IMR-90 (cell line): ENCODE measurements at regions not wholly inside any gene's neighbourhood (a gene's known extent, or its start where the extent isn't known, plus 50 kb on each side); places are given as distances from the start of the nearest gene placed in this dataset.

ENCODE experiments used
- ATAC-seq: fragments of 200-7000 bp; cut with Tn5 transposase; 2 replicates; pipeline ENCODE4 v1.9.1; 2020; ENCODE audit warnings: low read depth, mild to moderate bottlenecking, moderate library complexity
- BruUV-seq: library from RNA; stranded (reverse); fragments of 400-500 nt; replicated peaks from 2 replicates; lab custom pipeline; 2021; lab: Mats Ljungman, UMichigan
- CTCF ChIA-PET: fragments of 300-600 bp; formaldehyde crosslinking; extraction: SDS; loops from one replicate; lab custom pipeline; 2021; ENCODE audit warnings: antibody characterized with exemption; lab: Yijun Ruan, JAX
- POLR2A ChIA-PET: fragments of 300-600 bp; sonication (Branson Sonifier 250); formaldehyde crosslinking; loops from one replicate; lab custom pipeline; 2022; ENCODE audit warnings: antibody characterized with exemption; ENCODE audit not compliant: unreplicated experiment; lab: Charles Lee
- DNase-seq: peaks from one replicate; pipeline ENCODE4 v3.0.0; 2013
- H2AFZ ChIP-seq: replicated peaks from 2 replicates; pipeline ENCODE3; 2013; ENCODE audit warnings: low read length, mild to moderate bottlenecking; ENCODE audit not compliant: poor library complexity
- H2AK5ac ChIP-seq: 2 replicates; pipeline ENCODE4 v1.6.1; 2013; ENCODE audit warnings: low read depth, low read length, inconsistent platforms
- H2AK9ac ChIP-seq: replicated peaks from 2 replicates; pipeline ENCODE3; 2013; ENCODE audit warnings: mild to moderate bottlenecking, low read depth, low read length, moderate library complexity; ENCODE audit not compliant: poor library complexity
- H2BK120ac ChIP-seq: 2 replicates; pipeline ENCODE4 v1.6.1; 2013; ENCODE audit warnings: low read depth, low read length, inconsistent platforms
- H2BK15ac ChIP-seq: 3 replicates; pipeline ENCODE4 v1.6.1; 2013; ENCODE audit warnings: low read depth, low read length, inconsistent platforms
- H2BK20ac ChIP-seq: 2 replicates; pipeline ENCODE4 v1.6.1; 2013; ENCODE audit warnings: low read depth, mild to moderate bottlenecking, inconsistent platforms, low read length, moderate library complexity
- H2BK5ac ChIP-seq: 2 replicates; pipeline ENCODE4 v1.6.1; 2013; ENCODE audit warnings: mild to moderate bottlenecking, low read depth, low read length, inconsistent platforms; ENCODE audit not compliant: poor library complexity, severe bottlenecking
- H3K14ac ChIP-seq: replicated peaks from 2 replicates; pipeline ENCODE4 v1.6.1; 2013; ENCODE audit warnings: low read depth, low read length, inconsistent platforms
- H3K18ac ChIP-seq: 2 replicates; pipeline ENCODE4 v1.6.1; 2013; ENCODE audit warnings: low read depth, low read length, control low read depth
- H3K23ac ChIP-seq: 2 replicates; pipeline ENCODE4 v1.6.1; 2013; ENCODE audit warnings: low read depth, low read length, inconsistent platforms
- H3K27ac ChIP-seq: 2 replicates; pipeline ENCODE4 v1.5.1; 2013; ENCODE audit warnings: mild to moderate bottlenecking, control low read depth, low read length; ENCODE audit not compliant: insufficient read depth
- H3K27me3 ChIP-seq: 2 replicates; pipeline ENCODE4 v1.6.1; 2013; ENCODE audit warnings: low read length; ENCODE audit not compliant: control insufficient read depth, insufficient read depth
- H3K36me3 ChIP-seq: 2 replicates; pipeline ENCODE4 v1.6.1; 2013; ENCODE audit warnings: low read length, mixed read lengths; ENCODE audit not compliant: control insufficient read depth, insufficient read depth
- H3K4ac ChIP-seq: 2 replicates; pipeline ENCODE4 v1.6.1; 2013; ENCODE audit warnings: low read depth, low read length, inconsistent platforms
- H3K4me1 ChIP-seq: 2 replicates; pipeline ENCODE4 v1.6.1; 2013; ENCODE audit warnings: low read length, mixed read lengths; ENCODE audit not compliant: control insufficient read depth, insufficient read depth
- H3K4me2 ChIP-seq: 2 replicates; pipeline ENCODE4 v1.6.1; 2013; ENCODE audit warnings: low read depth, mild to moderate bottlenecking, control low read depth, low read length, moderate library complexity
- H3K4me3 ChIP-seq: 2 replicates; pipeline ENCODE4 v1.5.1; 2013; ENCODE audit warnings: low read depth, mild to moderate bottlenecking, control low read depth, low read length, moderate library complexity; ENCODE audit not compliant: insufficient read depth
- H3K56ac ChIP-seq: 2 replicates; pipeline ENCODE4 v1.6.1; 2013; ENCODE audit warnings: low read length, inconsistent platforms; ENCODE audit not compliant: insufficient read depth; ENCODE audit errors: extremely low read depth
- H3K79me1 ChIP-seq, 2 experiments: 2 replicates each; pipeline ENCODE4 v1.6.1; 2013; ENCODE audit warnings: low read length in 2 of 2, inconsistent platforms in 1 of 2, low read depth in 1 of 2
- H3K9ac ChIP-seq: 2 replicates; pipeline ENCODE4 v1.6.1; 2013; ENCODE audit warnings: low read depth, low read length, control low read depth
- H3K9me1 ChIP-seq: 2 replicates; pipeline ENCODE4 v1.6.1; 2013; ENCODE audit warnings: low read length, inconsistent platforms; ENCODE audit not compliant: insufficient read depth
- H3K9me3 ChIP-seq: 2 replicates; pipeline ENCODE4 v1.6.1; 2013; ENCODE audit warnings: low read length; ENCODE audit not compliant: control insufficient read depth, insufficient read depth
- H4K20me1 ChIP-seq: 2 replicates; pipeline ENCODE4 v1.6.1; 2013; ENCODE audit warnings: low read length, inconsistent platforms; ENCODE audit not compliant: insufficient read depth
- H4K5ac ChIP-seq: 2 replicates; pipeline ENCODE4 v1.6.1; 2013; ENCODE audit warnings: mild to moderate bottlenecking, low read depth, low read length, control low read depth
- H4K8ac ChIP-seq, 2 experiments: 2 replicates each; pipeline ENCODE4 v1.6.1; 2013; ENCODE audit warnings: low read depth in 2 of 2, low read length in 2 of 2, control low read depth in 1 of 2, inconsistent platforms in 1 of 2
- H4K91ac ChIP-seq: 2 replicates; pipeline ENCODE4 v1.6.1; 2013; ENCODE audit warnings: low read depth, low read length, inconsistent platforms; ENCODE audit not compliant: insufficient read depth
- BHLHE40 ChIP-seq: fragments of 150-350 bp; IDR thresholded peaks from 2 replicates; pipeline ENCODE4 v1.6.1; 2016; ENCODE audit warnings: mild to moderate bottlenecking, low read depth, low read length
- CEBPB ChIP-seq: IDR thresholded peaks from 2 replicates; pipeline ENCODE4 v1.6.1; 2012; ENCODE audit warnings: low read depth, low read length, improper control_type of control experiment
- CHD1 ChIP-seq: IDR thresholded peaks from 2 replicates; pipeline ENCODE4 v1.6.1; 2012; ENCODE audit warnings: low read depth, low read length, improper control_type of control experiment
- FOS ChIP-seq: fragments of 150-350 bp; IDR thresholded peaks from 2 replicates; pipeline ENCODE4 v1.6.1; 2016; ENCODE audit warnings: low read depth, low read length
- MAFK ChIP-seq: IDR thresholded peaks from 2 replicates; pipeline ENCODE4 v1.6.1; 2012; ENCODE audit warnings: low read depth, low read length, improper control_type of control experiment
- POLR2A ChIP-seq: IDR thresholded peaks from 2 replicates; pipeline ENCODE4 v1.6.1; 2012; ENCODE audit warnings: mild to moderate bottlenecking, low read depth, low read length
- WGBS, 2 experiments: methylation state at CpG; one replicate each; pipeline versions ENCODE4 v1.1.5 to v1.1.7; 2013; ENCODE audit warnings: missing lambda C conversion rate in 2 of 2; ENCODE audit not compliant: insufficient read length in 1 of 2; ENCODE audit errors: extremely low coverage in 2 of 2; 5-methylcytosine and 5-hydroxymethylcytosine counted together
- dilution Hi-C: fragments of 300-500 bp; cut with HindIII; formaldehyde crosslinking; loops from one replicate; pipeline ENCODE4 v1.14.3; 2018; ENCODE audit warnings: low sequenced_read_pairs; ENCODE audit not compliant: unreplicated experiment
- in situ Hi-C: fragments of 300-500 bp; cut with MboI; formaldehyde crosslinking; loops from 3 replicates; pipeline ENCODE4 v1.14.3; 2019; ENCODE audit warnings: low sequenced_read_pairs, inconsistent platforms, mixed read lengths
- intact Hi-C: fragments of 100-400 bp; cut with micrococcal nuclease; formaldehyde crosslinking; loops from 2 replicates; pipeline ENCODE4 v1.10.0; 2022

DNA sequence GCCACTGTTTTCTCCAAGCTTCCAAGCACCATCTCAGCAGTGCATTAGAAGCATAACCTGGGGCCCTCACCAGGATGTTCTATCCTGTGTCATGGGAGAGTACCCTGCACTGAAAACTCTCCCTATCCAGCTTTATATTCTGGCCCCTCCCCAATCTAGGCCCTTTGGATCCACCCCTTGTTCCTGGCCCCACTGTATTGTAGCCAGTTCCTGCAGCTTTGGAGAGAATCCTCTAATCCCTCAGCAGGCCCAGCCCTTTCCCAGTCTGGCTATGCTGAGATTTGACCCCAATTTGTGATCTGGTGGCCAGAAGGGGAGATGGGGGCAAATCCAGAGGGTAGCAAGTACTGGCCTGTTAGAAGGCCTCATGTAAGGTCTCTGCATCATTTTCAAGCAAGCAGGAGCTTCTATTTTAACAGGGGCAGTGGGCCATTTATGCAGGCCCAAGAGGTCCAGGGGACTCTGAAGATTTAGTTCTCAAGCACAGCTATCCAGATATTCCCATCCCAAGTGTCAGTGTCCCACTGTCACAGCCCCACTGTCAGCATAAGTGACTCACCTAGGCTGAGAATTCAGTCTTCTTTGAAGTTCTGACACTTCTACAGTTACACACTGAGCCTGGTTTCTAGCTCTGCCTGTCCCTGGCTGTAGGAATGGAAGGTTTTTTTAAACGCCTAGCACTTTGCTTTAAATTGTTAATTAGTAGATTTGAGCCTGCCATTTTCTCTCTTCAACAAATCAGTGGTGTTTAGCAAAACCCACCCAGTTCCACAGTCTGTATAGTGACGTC is 589.5 kb upstream of the CADM1 start:
- H3K23ac ChIP-seq: no peak overlapping the region
- ChIA-PET CTCF (no interaction called here), POLR2A (no interaction called here)
- H3K56ac ChIP-seq: no peak overlapping the region
- H3K9me1 ChIP-seq: no peaks in the 10 kb centered on the region
- no TSS peak for BruUV-seq
- H4K20me1 ChIP-seq: no peaks in the 10 kb centered on the region
- in situ Hi-C loops: no loop called here
- ATAC-seq (no peak), DNase-seq (no peak)
- H3K27me3 ChIP-seq: no peaks in the 10 kb centered on the region; the same call in 1 of the 2 replicates
- H2AFZ ChIP-seq: no peak overlapping the region
- TF ChIP-seq CHD1 (no peak), CEBPB (no peak), BHLHE40 (no peak), POLR2A (no peak), FOS (no peak), MAFK (no peak)
- no peak overlapping the region for H3K4me3 ChIP-seq
- H2BK15ac ChIP-seq: no peak overlapping the region
- H3K27ac ChIP-seq: no peak overlapping the region
- H3K36me3 ChIP-seq: no peaks in the 10 kb centered on the region
- no peak overlapping the region for H2AK5ac ChIP-seq
- H3K4me2 ChIP-seq: no peak overlapping the region
- WGBS, 2 experiments: no CpG with 5 or more reads among the region's 2 CpGs
- no peak overlapping the region for H4K91ac ChIP-seq
- no peak overlapping the region for H4K8ac ChIP-seq
- no peak overlapping the region for H3K4ac ChIP-seq
- dilution Hi-C loops: no loop called here
- H3K18ac ChIP-seq: no peak overlapping the region
- H2BK20ac ChIP-seq: no peak overlapping the region
- H3K14ac ChIP-seq: no peak overlapping the region
- intact Hi-C loops: no loop called here
- H3K4me1 ChIP-seq: no peaks in the 10 kb centered on the region
- H2BK120ac ChIP-seq: no peak overlapping the region
- H4K5ac ChIP-seq: no peak overlapping the region
- no peak overlapping the region for H2AK9ac ChIP-seq
- no peaks in the 10 kb centered on the region for H3K9me3 ChIP-seq
- no peaks in the 10 kb centered on the region for H3K79me1 ChIP-seq
- H3K9ac ChIP-seq: no peak overlapping the region
- no peak overlapping the region for H2BK5ac ChIP-seq
